GM19238 (cell line): ENCODE measurements at regions not wholly inside any gene's neighbourhood (a gene's known extent, or its start where the extent isn't known, plus 50 kb on each side); places are given as distances from the start of the nearest gene placed in this dataset.
"Not testable (repeated sequence)": the region's sequence is repeated elsewhere in the genome, so short reads cannot be mapped to it uniquely, and the experiment has no call there.

Experiments
- DNase-seq: peaks from one replicate; pipeline ENCODE4 v3.0.0; 2011; ENCODE audit warnings: low spot score; ENCODE audit not compliant: insufficient read length

DNA sequence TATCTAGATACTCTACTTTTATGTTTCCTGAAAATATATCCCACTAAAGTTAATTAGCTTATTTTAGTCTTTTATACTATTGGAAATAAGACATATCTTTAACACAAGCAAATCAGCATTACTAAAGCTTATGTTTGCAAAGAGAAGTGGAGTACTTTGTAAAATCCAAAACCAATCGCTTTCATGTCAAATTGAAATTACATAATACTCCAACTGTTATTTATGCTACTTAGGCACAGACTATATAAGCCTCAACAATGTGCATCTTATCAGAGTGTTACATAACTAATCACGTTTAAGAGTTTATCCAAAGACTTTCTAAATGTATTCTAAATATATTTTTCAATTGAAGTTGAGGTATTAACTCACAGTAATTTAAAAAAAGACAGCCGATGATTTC, 200.0 kb downstream of the PCDH20 start:
- no peak for DNase-seq

DNA sequence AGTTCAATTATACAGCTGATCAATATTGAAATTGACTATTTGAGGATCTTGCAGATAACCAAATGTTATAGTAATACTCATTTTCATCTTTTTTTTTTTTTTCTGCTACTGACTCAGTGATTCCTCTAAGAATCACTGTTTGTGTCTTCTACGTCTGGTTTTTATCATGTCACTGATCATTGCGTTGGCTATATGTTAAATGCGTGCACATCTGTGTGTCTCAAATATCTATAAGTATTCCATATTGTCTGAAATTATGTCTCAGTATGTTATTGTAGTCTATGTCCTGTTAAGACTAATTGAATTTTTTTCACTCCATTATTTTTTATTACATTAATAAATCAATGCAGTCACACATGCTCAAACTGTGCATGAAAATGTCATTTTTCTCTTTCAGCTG, 200.5 kb downstream of the PCDH20 start:
- no peak for DNase-seq

DNA sequence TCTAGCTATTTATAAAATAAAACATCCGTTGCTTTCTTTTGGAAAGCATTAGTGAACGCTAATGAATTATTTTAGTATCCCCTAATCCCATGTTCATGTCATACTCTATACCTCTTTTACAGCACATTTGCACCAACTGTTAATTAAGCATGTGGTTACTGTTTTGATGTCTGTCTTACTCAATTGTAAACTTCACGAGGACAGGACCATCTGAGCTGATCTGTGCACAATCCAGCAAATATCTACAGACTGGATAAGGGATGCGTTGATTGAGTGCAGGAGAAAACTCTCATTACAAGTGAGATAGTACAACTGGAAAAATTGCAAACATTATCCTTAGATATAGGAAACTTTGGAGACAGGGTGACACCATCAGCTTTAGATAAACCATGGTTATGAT, 201.1 kb downstream of the PCDH20 start:
- DNase-seq, result no peak

DNA sequence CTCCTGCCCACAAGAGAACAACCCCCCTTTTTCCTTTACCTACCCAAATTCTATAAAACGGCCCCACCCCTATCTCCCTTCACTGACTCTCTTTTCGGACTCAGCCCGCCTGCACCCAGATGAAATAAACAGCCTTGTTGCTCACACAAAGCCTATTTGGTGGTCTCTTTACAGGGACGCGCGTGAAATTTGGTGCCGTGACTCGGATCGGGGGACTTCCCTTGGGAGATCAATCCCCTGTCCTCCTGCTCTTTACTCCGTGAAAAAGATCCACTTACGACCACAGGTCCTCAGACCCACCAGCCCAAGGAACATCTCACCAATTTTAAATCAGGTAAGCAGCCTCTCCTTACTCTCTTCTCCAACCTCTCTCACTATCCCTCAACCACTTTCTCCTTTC, 209.8 kb downstream of the PCDH20 start:
- not testable (repeated sequence) for DNase-seq

DNA sequence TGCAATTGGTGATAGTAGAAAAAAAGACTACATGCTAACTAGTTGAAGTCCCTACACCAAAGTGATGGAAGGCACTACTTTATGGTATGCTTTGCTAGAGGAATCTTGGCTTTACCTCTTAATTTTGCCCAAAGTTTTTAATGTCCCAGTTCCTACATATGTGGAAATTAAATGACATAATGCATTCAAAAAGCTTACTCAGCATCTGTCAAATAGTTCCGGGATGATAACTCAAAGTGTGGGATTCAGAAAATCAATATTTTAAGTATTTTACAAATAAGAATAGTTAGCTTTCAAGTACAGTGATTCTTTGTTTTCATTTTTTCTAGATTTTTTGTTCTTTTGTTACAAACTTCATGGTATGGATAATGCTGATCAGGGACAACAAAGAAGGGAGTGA, 211.6 kb downstream of the PCDH20 start:
- DNase-seq, result no peak

DNA sequence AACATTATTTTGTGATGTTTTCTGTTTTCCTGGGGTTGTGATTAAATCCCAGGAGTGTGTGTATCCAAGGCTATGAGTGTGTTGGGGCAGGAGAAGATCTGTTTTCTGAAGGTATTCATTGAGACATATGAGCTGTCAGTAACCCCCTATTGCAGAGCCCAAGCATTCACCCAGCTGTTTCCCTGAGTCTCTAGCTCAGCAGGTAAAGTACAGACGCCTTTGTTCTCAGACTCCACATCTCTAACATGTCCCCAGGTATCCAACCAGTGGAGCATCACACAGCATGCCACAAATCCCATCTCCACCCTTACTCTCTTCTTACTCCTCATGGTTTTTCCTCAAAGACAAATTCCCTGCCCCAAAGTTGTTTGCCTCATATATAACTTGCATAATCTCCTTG, 213.6 kb downstream of the PCDH20 start:
- no peak for DNase-seq

DNA sequence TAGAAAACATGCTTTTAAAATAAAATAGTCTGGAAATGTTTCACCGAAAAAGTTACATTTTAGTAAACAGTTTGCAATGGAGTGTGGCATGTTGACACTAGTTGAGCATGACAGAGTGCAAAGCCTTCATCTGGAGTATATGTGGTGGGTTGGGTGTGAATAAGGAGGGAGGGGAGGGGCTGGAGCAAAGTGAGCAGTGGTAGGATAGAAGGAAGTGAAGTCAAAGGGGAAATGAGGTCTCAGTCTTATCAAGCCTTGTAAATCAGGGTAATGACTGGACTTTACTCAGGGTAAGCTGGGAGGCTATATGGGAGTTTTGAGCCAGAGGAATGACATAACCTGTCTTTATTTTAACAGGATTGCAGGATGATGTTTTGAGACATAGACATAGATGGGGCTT, 222.8 kb downstream of the PCDH20 start:
- DNase-seq, result no peak

DNA sequence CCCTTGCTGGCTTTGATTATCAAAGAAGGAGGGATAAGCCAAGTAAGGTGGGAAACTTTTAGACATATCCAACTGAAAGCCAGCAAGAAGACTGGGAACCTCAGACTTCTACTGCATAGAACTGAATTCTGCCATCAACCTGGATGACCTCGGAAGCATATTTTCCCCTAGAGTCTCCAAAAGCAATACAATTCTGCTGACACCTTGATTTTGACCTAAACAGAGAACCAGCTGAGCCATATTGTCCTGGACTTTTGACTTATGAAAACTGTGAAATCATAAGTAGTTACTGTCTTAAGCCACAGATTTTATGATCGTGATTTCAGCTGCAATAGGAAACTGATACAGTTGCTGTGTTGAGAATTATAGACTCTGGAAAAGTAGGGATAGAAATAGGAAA, 227.6 kb downstream of the PCDH20 start:
- DNase-seq, result no peak

DNA sequence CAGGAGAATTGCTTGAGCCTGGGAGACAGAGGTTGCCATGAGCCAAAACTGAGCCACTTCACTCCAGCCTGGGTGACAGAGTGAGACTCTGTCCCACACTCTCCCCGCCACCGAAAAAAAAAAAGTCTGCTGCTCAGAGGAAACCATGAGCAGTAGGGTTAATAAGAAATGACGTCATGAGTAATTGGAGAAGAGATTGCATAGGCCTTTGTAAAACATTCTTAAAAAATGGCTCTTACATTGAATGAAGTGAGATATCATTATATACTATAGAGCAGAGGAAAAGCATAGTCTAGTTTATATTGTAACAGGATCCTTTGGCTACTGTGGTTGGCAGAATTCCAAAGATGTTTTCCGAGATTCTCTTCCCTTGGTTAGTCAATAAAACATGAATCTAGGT, 228.2 kb downstream of the PCDH20 start:
- DNase-seq, result no peak

DNA sequence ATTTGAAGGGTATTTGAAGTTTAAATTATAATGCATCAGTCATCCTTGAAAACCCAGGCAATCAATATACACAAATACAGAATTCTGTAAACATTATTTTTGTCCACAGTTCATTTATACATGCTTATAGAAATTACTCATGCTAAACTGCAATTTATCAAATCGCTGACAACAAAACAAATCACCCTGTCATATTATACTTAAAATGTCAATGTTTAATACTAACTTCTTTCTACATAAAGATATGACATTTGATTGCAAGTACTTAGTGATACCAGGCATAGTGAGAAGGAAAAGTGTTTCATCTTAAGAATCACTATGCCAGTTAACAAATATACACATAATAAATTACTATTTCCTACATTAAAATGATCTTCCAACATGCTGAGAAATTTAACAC, 232.0 kb downstream of the PCDH20 start:
- no peak for DNase-seq

DNA sequence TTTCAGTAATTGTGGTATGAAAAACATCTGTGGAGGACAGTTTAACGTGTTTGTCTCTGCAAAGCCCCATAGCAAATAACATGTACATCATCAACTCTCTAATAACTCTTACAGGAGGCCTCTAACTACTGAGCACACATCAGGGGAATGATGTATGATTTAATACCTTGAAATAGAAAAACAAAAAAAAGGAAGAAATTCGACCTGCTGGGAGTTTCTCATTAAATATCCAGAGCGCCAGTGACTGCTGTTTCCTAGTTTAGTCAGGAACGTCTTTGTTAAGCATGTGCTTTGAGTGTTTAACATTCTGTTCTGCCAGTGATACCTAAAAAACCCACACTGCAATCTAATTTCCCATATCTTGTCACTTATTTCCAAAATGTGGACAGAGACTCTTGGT, 235.4 kb downstream of the PCDH20 start:
- no peak for DNase-seq

DNA sequence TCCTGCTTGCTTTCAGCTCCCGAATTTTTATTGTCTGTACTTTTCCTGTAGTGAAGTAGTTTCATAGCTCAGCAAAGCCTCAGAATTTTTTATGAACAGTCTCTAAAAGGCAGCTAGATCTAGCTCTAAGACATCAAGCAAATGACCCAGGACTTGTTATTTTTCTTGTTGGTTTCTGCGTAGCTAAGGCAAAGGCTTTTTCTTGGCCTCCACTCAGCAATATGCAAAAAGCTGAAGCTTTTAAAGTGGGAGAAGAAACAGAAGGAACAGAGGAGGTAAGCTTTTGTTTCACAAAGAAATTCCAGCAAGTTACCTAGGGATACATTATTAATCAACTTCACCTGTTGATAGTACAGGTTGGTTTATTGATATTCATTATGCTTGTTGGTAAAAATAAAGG, 235.9 kb downstream of the PCDH20 start:
- DNase-seq, result no peak

DNA sequence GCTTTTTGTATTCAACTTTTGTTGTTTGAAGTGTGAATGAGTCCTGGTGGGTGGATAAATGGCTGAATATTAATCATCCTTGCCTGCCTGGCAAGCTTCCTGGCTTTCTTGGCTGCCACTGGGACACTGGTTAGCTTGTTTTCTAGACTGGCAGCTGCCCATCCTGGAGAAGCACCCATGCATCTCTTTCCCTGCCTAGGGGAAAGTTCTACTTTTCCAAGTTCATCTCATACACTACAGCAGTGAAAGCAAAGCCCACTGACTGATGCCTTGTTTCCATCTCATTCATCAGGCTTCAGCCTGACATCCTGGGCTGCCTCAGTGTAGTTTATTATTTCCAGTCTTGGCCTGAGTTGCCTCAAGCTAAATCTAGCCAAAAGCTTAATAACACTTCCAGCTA, 244.8 kb downstream of the PCDH20 start:
- no peak for DNase-seq

DNA sequence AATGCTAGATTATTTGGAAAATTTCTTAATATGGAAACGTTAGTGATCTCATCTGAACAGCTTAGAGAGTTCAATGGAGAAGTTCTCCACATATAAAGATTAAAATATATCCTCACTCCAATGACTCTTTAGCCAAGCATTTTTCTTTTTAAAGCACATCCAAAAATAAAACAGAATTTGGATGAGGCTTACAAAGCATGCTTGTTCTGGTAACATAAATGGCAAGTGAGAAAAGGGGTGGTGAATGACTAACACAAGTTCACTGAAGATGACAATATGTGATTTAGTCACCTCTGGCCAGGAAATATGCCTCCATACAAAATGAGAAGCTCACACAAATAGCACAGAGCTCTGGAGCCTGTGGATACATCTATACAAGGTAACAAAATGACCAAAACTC, 253.0 kb downstream of the PCDH20 start:
- no peak for DNase-seq

DNA sequence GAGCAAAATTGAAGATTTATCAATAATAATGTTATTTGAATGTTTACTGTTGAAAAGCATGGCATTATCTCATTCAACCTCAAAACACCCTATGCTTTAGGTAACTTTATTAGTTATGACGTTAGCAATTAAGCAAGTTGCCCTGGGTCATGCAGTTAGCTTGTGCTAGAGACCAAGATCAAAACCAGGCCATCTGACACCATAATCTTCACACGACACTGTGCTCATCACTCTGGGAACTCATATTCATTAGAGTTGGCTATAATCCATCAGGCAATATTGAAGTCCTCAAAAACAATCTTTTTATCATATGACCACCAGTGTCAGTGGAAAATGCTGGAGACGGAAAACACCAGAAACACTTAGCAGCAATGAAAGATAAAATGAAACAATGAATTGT, 253.5 kb downstream of the PCDH20 start:
- no peak for DNase-seq

DNA sequence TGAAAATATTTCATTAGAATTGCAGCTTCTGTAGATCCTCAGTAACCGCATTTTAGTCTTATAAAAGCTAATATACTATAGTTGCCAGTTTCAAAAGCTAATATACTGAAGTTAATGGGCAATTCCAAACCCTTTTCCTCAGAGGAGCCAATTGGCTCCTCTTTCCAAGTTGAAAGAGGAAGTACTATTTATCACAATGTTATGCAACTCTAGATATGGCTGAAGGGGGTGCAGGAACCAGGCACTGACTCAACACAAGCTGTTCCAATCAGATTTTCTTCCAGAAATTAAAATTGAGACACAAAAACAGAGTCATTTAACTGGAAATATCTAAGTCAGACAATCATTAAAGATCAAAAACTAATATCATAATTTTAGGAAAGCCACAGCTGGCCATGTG, 258.9 kb downstream of the PCDH20 start:
- DNase-seq, result no peak

DNA sequence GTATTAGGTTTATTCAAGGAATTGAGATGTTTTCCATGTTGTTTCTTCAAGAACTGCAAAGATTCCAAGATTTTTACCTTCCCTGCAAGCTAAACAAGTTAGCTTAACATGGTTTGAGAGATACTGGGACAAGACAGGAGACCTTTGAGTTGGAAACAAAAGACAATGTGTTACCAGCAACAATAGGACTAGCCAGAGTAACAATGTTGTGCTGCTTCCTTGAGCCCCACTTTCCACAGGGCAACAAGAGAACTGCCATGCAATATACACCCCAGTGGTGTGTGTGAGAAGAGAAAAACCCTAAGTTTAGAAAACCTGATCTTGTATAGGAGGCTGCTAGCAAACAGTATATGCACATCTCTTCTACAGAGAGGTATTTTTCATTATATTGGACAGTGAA, 264.6 kb downstream of the PCDH20 start:
- DNase-seq, result no peak

DNA sequence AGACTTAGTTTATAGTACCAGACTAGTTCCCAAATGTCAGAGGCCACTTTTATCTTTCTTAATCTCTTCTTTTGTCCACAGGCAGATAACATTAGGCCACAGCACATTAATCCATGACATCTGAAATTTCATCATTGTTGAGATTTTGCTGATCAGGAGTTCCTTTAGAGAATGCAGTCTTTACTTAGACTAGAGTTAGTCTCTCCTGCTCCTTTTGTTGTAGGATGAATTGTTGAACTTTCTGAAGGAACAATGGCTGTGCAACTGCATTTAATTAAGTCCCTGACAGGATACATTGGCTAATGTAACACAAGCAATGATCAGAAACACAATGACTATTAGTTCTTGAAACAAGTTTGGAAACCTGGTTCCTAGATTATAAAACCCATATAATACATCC, 266.3 kb downstream of the PCDH20 start:
- no peak for DNase-seq

DNA sequence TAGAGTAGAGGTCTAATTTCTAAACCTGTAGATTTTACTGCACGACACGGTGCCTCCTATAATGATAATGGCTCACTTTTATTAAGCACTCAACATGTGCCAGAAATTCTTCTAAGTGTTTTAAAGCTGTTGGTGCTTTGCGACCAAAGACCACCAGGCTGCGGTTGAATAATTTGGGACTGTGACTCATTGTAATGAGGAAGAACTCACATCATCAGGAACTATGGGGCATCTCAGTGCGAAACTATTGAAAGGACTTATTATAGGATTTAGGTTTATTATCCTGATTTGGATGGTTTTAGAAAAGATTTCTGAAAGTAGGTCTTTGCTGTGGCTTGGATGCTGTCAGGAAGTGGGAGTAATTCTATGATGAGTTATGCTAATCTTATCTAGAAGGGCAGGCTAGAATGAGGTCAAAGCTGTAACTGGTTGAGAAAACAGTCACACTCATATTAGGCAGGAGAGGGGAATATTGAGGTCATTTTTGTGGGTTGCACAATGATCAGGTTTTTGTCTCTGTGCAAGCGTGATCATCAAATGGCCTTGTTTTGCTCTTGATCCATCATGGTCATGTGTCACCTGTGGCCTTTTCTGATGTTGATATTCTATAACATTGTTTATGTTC, 266.8 kb downstream of the PCDH20 start:
- no peak for DNase-seq

DNA sequence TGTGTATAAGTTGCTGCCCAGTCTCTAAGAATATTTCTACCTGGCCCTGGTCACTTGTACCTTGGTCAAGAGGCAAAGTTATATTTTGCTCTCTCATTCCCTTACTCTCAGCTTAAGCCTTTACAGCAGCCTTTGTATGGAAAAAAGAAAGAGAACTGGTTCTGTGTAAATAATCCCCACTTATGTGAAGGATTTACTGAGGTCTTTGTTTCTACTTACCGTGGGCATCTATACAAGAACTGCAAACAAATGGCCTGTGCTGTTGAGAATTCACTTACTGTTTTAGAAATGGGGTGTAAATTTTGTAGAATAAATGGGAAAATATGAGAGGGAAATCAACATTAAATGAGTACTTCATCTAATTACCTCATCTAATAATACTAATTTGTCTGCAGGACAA, 267.4 kb downstream of the PCDH20 start:
- DNase-seq, result no peak

DNA sequence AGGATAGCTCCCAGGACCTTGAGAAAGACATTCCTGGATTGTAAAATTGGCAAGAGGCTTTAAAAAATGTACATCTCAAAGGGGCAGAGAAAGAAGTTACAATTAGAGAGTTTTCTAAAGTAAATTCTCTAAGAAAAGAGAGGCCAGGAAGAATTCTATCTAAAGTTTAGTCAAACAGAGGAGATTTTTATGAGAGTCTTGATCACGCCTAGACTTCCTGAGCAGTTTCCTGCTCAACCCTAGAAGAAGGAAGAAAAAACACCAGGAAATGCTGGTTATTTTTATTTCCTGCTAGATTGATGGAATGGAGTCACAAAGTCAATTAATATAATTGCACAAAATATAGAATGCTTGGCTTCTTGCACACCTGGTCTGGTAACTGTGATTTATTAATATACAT, 269.1 kb downstream of the PCDH20 start:
- DNase-seq, result no peak

DNA sequence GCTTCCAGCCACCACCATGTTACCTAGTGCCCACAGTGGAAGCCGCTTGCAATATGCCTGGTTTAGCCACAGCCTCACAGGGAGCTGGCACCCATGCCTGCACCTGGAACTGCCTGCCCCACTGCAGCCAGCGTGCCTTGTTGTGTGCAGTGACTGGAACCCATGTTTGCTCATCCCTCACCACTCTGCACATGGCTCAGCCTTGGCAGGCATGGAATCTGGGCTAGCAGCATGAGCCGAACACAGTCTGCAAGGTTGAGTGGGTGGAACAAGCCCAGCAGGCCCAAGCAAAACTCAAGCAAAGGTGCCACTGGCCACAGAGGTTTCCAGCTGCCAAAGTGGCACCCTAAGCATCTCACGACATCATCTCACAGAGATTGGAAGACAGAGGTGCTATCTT, 269.5 kb downstream of the PCDH20 start:
- no peak for DNase-seq

DNA sequence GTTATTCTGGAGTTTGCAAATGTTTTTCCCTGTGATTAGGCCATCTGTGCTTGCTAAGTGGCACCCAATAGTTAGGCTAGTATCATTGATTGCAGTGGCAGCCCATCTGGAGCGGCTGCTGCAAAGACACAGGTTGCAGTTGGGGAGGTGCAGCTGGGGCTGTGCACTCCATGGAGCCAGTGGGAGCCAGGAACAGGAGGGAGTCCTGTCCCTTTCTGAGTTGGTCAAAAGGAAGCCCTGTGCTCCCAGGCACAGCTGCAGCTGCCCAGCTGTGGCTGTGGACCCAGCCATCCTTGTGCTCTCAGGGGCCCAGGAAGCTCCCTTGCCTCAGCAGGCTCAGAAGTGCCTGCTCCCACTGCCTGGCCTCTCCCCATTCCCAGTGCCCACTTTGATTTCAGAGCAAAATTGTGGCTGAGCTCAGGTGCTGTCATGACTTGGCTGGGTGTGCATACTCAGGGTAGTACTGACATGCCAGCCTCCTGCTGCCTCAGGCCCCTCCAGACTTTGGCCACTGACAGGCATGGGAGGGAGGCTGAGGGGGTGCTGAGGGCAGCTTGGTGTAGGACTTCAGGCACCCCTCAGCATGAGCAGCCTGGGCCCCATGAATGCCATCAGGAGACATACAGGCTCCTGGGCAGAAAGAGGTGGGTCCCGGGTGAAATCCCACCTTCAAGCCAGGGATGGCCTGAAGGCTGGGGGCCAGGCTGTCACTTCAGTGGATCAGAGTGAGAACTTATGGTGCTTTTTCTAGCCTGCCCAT, 270.6 kb downstream of the PCDH20 start:
- DNase-seq, result no peak
